Karpas-422 (cell line): ENCODE measurements at regions not wholly inside any gene's neighbourhood (a gene's known extent, or its start where the extent isn't known, plus 50 kb on each side); places are given as distances from the start of the nearest gene placed in this dataset.

Experiments
- DNase-seq: peaks from one replicate; pipeline ENCODE4 v3.0.0-alpha.2; 2015
- H2AFZ ChIP-seq: fragments of 200-600 bp; sonication (generic); 2 replicates; pipeline ENCODE4 v1.6.1; 2014; ENCODE audit warnings: antibody characterized with exemption, low read length, mixed read lengths
- H3K27ac ChIP-seq: fragments of 200-600 bp; sonication (generic); 2 replicates; pipeline ENCODE4 v1.5.1; 2014; ENCODE audit warnings: mild to moderate bottlenecking, low read length, moderate library complexity
- H3K27me3 ChIP-seq: fragments of 200-600 bp; sonication (generic); 2 replicates; pipeline ENCODE4 v1.6.1; 2014; ENCODE audit warnings: low read length, mixed read lengths
- H3K36me3 ChIP-seq: fragments of 200-600 bp; sonication (generic); 2 replicates; pipeline ENCODE4 v1.6.1; 2014; ENCODE audit warnings: low read length, mixed read lengths; ENCODE audit not compliant: insufficient read depth
- H3K4me1 ChIP-seq: fragments of 200-600 bp; sonication (generic); 2 replicates; pipeline ENCODE4 v1.6.1; 2014; ENCODE audit warnings: mild to moderate bottlenecking, low read length, mixed read lengths
- H3K4me2 ChIP-seq: fragments of 200-600 bp; sonication (generic); 2 replicates; pipeline ENCODE4 v1.6.1; 2014; ENCODE audit warnings: low read length, low read depth, mild to moderate bottlenecking; ENCODE audit not compliant: poor library complexity, severe bottlenecking
- H3K4me3 ChIP-seq: fragments of 200-600 bp; sonication (generic); 2 replicates; pipeline ENCODE4 v1.5.1; 2014; ENCODE audit warnings: mild to moderate bottlenecking, antibody characterized with exemption, low read length, mixed read lengths
- H3K79me2 ChIP-seq: fragments of 200-600 bp; sonication (generic); 2 replicates; pipeline ENCODE4 v1.6.1; 2014; ENCODE audit warnings: mild to moderate bottlenecking, low read length, mixed read lengths
- H3K9ac ChIP-seq: fragments of 200-600 bp; sonication (generic); 2 replicates; pipeline ENCODE4 v1.6.0; 2014; ENCODE audit warnings: low read length
- H3K9me2 ChIP-seq: fragments of 200-600 bp; sonication (generic), shearing (Covaris generic); replicated peaks from 2 replicates; pipeline ENCODE4 v1.6.0; 2014; ENCODE audit warnings: mild to moderate bottlenecking, low read length, moderate library complexity; ENCODE audit not compliant: insufficient read depth
- H3K9me3 ChIP-seq: fragments of 300-700, 200-600 bp; sonication (generic); 2 replicates; pipeline ENCODE4 v1.6.1; 2014; ENCODE audit warnings: low read length, mixed read lengths
- H4K20me1 ChIP-seq: fragments of 200-600 bp; sonication (generic); 2 replicates; pipeline ENCODE4 v1.6.1; 2014; ENCODE audit warnings: mild to moderate bottlenecking, antibody characterized with exemption, low read length, low read depth; ENCODE audit not compliant: insufficient read depth

- no peaks in the 10 kb centered on the region for H3K9me2 ChIP-seq
- DNase-seq, result no peak
- no peaks in the 10 kb centered on the region for H4K20me1 ChIP-seq
- 0 out of 2 replicates have a peak, but pooled peaks cover 3% of the 10 kb centered on the region for H3K27me3 ChIP-seq
- H2AFZ ChIP-seq, result no peak overlapping the region
- H3K9ac ChIP-seq, result no peak overlapping the region
- no peak overlapping the region for H3K4me3 ChIP-seq
- H3K79me2 ChIP-seq, result no peaks in the 10 kb centered on the region
- H3K4me2 ChIP-seq, result no peak overlapping the region
- no peaks in the 10 kb centered on the region for H3K36me3 ChIP-seq
- H3K4me1 ChIP-seq, result peaks cover 7% of the 10 kb centered on the region
- H3K27ac ChIP-seq, result no peak overlapping the region
- H3K9me3 ChIP-seq, result no peaks in the 10 kb centered on the region
Observed at GRCh38 chr17:70318051-70318450, 148.7 kb downstream of the KCNJ2 start.

GRCh38 chr17:70319516-70319915, 150.2 kb downstream of the KCNJ2 start:
- H3K27me3 ChIP-seq, result 0 out of 2 replicates have a peak, but pooled peaks cover 3% of the 10 kb centered on the region
- no peaks in the 10 kb centered on the region for H3K9me2 ChIP-seq
- H3K9ac ChIP-seq, result no peak overlapping the region
- DNase-seq, result no peak
- peaks cover 2% of the 10 kb centered on the region for H3K4me1 ChIP-seq
- H3K4me3 ChIP-seq, result no peak overlapping the region
- no peaks in the 10 kb centered on the region for H4K20me1 ChIP-seq
- no peaks in the 10 kb centered on the region for H3K79me2 ChIP-seq
- no peaks in the 10 kb centered on the region for H3K36me3 ChIP-seq
- H3K9me3 ChIP-seq, result no peaks in the 10 kb centered on the region
- no peak overlapping the region for H2AFZ ChIP-seq
- no peak overlapping the region for H3K27ac ChIP-seq
- H3K4me2 ChIP-seq, result no peak overlapping the region

GRCh38 chr17:70320673-70321345, 151.5 kb downstream of the KCNJ2 start:
- H3K4me3 ChIP-seq, result no peak overlapping the region
- no peaks in the 10 kb centered on the region for H4K20me1 ChIP-seq
- no peaks in the 10 kb centered on the region for H3K36me3 ChIP-seq
- H3K27ac ChIP-seq, result no peak overlapping the region
- H3K4me1 ChIP-seq, result no peaks in the 10 kb centered on the region
- no peaks in the 10 kb centered on the region; the same call in 1 of the 2 replicates for H3K9me2 ChIP-seq
- no peak overlapping the region for H3K4me2 ChIP-seq
- no peak for DNase-seq
- no peak overlapping the region for H3K9ac ChIP-seq
- H2AFZ ChIP-seq, result no peak overlapping the region
- H3K9me3 ChIP-seq, result no peaks in the 10 kb centered on the region
- no peaks in the 10 kb centered on the region for H3K79me2 ChIP-seq
- 0 out of 2 replicates have a peak, but pooled peaks cover 3% of the 10 kb centered on the region for H3K27me3 ChIP-seq

GRCh38 chr17:70321352-70321751, 152.0 kb downstream of the KCNJ2 start:
- Histone ChIP-seq H4K20me1 (no peaks in the 10 kb centered on the region), H3K79me2 (no peaks in the 10 kb centered on the region), H3K9me2 (no peaks in the 10 kb centered on the region; the same call in 1 of the 2 replicates), H3K4me1 (no peaks in the 10 kb centered on the region), H3K9me3 (no peaks in the 10 kb centered on the region), H3K4me3 (no peak overlapping the region), H3K9ac (no peak overlapping the region), H3K36me3 (no peaks in the 10 kb centered on the region), H3K4me2 (no peak overlapping the region), H2AFZ (no peak overlapping the region), H3K27ac (no peak overlapping the region), H3K27me3 (0 out of 2 replicates have a peak, but pooled peaks cover 3% of the 10 kb centered on the region)
- DNase-seq, result no peak

GRCh38 chr17:70323269-70323668, 153.9 kb downstream of the KCNJ2 start:
- DNase-seq, result no peak
- no peaks in the 10 kb centered on the region for H3K36me3 ChIP-seq
- H3K4me1 ChIP-seq, result no peaks in the 10 kb centered on the region
- no peak overlapping the region for H2AFZ ChIP-seq
- H3K79me2 ChIP-seq, result no peaks in the 10 kb centered on the region
- no peaks in the 10 kb centered on the region for H4K20me1 ChIP-seq
- H3K27ac ChIP-seq, result no peak overlapping the region
- H3K4me3 ChIP-seq, result no peak overlapping the region
- H3K27me3 ChIP-seq, result 0 out of 2 replicates have a peak, but pooled peaks cover 3% of the 10 kb centered on the region
- H3K9me2 ChIP-seq, result no peaks in the 10 kb centered on the region; the same call in 1 of the 2 replicates
- H3K4me2 ChIP-seq, result no peak overlapping the region
- no peaks in the 10 kb centered on the region for H3K9me3 ChIP-seq
- H3K9ac ChIP-seq, result no peak overlapping the region

- no peaks in the 10 kb centered on the region for H3K9me3 ChIP-seq
- H3K4me2 ChIP-seq, result no peak overlapping the region
- DNase-seq, result no peak
- no peaks in the 10 kb centered on the region for H4K20me1 ChIP-seq
- H3K27ac ChIP-seq, result no peak overlapping the region
- no peak overlapping the region for H3K4me3 ChIP-seq
- H3K4me1 ChIP-seq, result no peaks in the 10 kb centered on the region
- 0 out of 2 replicates have a peak, but pooled peaks cover 3% of the 10 kb centered on the region for H3K27me3 ChIP-seq
- H3K79me2 ChIP-seq, result no peaks in the 10 kb centered on the region
- no peak overlapping the region for H2AFZ ChIP-seq
- no peaks in the 10 kb centered on the region; the same call in 1 of the 2 replicates for H3K9me2 ChIP-seq
- H3K9ac ChIP-seq, result no peak overlapping the region
- H3K36me3 ChIP-seq, result no peaks in the 10 kb centered on the region
Observed at GRCh38 chr17:70324031-70324430, 154.7 kb downstream of the KCNJ2 start.

- Histone ChIP-seq H3K27me3 (no peaks in the 10 kb centered on the region), H3K9me2 (no peaks in the 10 kb centered on the region; the same call in 1 of the 2 replicates), H3K79me2 (no peaks in the 10 kb centered on the region), H3K4me3 (no peak overlapping the region), H3K4me1 (no peaks in the 10 kb centered on the region), H2AFZ (no peak overlapping the region), H3K36me3 (no peaks in the 10 kb centered on the region), H3K9me3 (no peaks in the 10 kb centered on the region), H3K4me2 (no peak overlapping the region), H4K20me1 (no peaks in the 10 kb centered on the region), H3K27ac (no peak overlapping the region), H3K9ac (no peak overlapping the region)
- no peak for DNase-seq
Observed at GRCh38 chr17:70327279-70327678, 157.9 kb downstream of the KCNJ2 start.

- Histone ChIP-seq H3K9ac (no peak overlapping the region), H3K4me1 (no peaks in the 10 kb centered on the region), H3K9me3 (no peaks in the 10 kb centered on the region), H3K4me2 (no peak overlapping the region), H2AFZ (no peak overlapping the region), H3K36me3 (no peaks in the 10 kb centered on the region), H4K20me1 (no peaks in the 10 kb centered on the region), H3K9me2 (no peaks in the 10 kb centered on the region; the same call in 1 of the 2 replicates), H3K27me3 (no peaks in the 10 kb centered on the region), H3K4me3 (no peak overlapping the region), H3K27ac (no peak overlapping the region), H3K79me2 (no peaks in the 10 kb centered on the region)
- no peak for DNase-seq
Observed at GRCh38 chr17:70327723-70328122, 158.4 kb downstream of the KCNJ2 start.
